Muscle of leg (tissue), 3 donors: ENCODE measurements at regions not wholly inside any gene's neighbourhood (a gene's known extent, or its start where the extent isn't known, plus 50 kb on each side); places are given as distances from the start of the nearest gene placed in this dataset.
"Not testable (repeated sequence)": the region's sequence is repeated elsewhere in the genome, so short reads cannot be mapped to it uniquely, and the experiment has no call there.

Source experiments
- DNase-seq: peaks from one replicate; pipeline ENCODE4 v3.0.0; 2013
- H3K27ac ChIP-seq: one replicate; pipeline ENCODE4 v1.5.1; 2013; ENCODE audit warnings: mild to moderate bottlenecking, low read length, control low read depth
- H3K27me3 ChIP-seq: one replicate; pipeline ENCODE4 v1.6.1; 2013; ENCODE audit warnings: low read length; ENCODE audit not compliant: control insufficient read depth, insufficient read depth
- H3K36me3 ChIP-seq: one replicate; pipeline ENCODE4 v1.6.1; 2013; ENCODE audit warnings: low read length; ENCODE audit not compliant: control insufficient read depth, insufficient read depth
- H3K4me1 ChIP-seq: one replicate; pipeline ENCODE4 v1.6.1; 2013; ENCODE audit warnings: low read length; ENCODE audit not compliant: control insufficient read depth, insufficient read depth
- H3K4me3 ChIP-seq: one replicate; pipeline ENCODE4 v1.5.1; 2013; ENCODE audit warnings: low read length, control low read depth
- H3K9me3 ChIP-seq: replicated peaks from 2 replicates; pipeline ENCODE4 v1.6.1; 2013; ENCODE audit warnings: low read depth, low read length; ENCODE audit not compliant: control insufficient read depth
- WGBS: methylation state at CpG from one replicate; pipeline ENCODE4 v1.1.5; 2013; ENCODE audit warnings: missing lambda C conversion rate; ENCODE audit not compliant: insufficient coverage; 5-methylcytosine and 5-hydroxymethylcytosine counted together

- WGBS: 92% methylated on average over 5 of the region's 6 CpGs
- Histone ChIP-seq H3K9me3 (no peaks in the 10 kb centered on the region), H3K4me1 (no peaks in the 10 kb centered on the region), H3K36me3 (no peaks in the 10 kb centered on the region), H3K27me3 (no peaks in the 10 kb centered on the region), H3K4me3 (no peak overlapping the region), H3K27ac (no peak overlapping the region)
- DNase-seq: no peak
Measured at GRCh38 chr15:87662575-87662974, 594.0 kb downstream of the NTRK3 start.

- H3K9me3 ChIP-seq: no peaks in the 10 kb centered on the region
- 41% methylated on average over 2 of the region's 3 CpGs for WGBS
- H3K27me3 ChIP-seq: no peaks in the 10 kb centered on the region
- no peaks in the 10 kb centered on the region for H3K4me1 ChIP-seq
- no peak overlapping the region for H3K4me3 ChIP-seq
- H3K27ac ChIP-seq: peak overlapping the region; percentile 40
- DNase-seq: peak; percentile 90
- no peaks in the 10 kb centered on the region for H3K36me3 ChIP-seq
Measured at GRCh38 chr15:87661454-87662355, 594.8 kb downstream of the NTRK3 start.

- H3K4me1 ChIP-seq: no peaks in the 10 kb centered on the region
- DNase-seq: peak; percentile 46
- H3K27me3 ChIP-seq: no peaks in the 10 kb centered on the region
- no peaks in the 10 kb centered on the region for H3K36me3 ChIP-seq
- WGBS: no CpG with 5 or more reads among the region's 2 CpGs
- H3K4me3 ChIP-seq: no peak overlapping the region
- H3K9me3 ChIP-seq: no peaks in the 10 kb centered on the region
- no peak overlapping the region for H3K27ac ChIP-seq
Measured at GRCh38 chr15:87660251-87661129, 596.0 kb downstream of the NTRK3 start.

GRCh38 chr15:87656372-87656771 is 600.2 kb downstream of the NTRK3 start:
- no peaks in the 10 kb centered on the region for H3K27me3 ChIP-seq
- H3K4me3 ChIP-seq: no peak overlapping the region
- H3K9me3 ChIP-seq: no peaks in the 10 kb centered on the region
- H3K36me3 ChIP-seq: no peaks in the 10 kb centered on the region
- no peak for DNase-seq
- no peaks in the 10 kb centered on the region for H3K4me1 ChIP-seq
- no peak overlapping the region for H3K27ac ChIP-seq
- no CpG with 5 or more reads among the region's 1 CpG for WGBS

- no CpG with 5 or more reads among the region's 1 CpG for WGBS
- H3K27me3 ChIP-seq: no peaks in the 10 kb centered on the region
- DNase-seq: no peak
Measured at GRCh38 chr15:87653646-87654045, 602.9 kb downstream of the NTRK3 start.

GRCh38 chr15:87649175-87649574 is 607.4 kb downstream of the NTRK3 start:
- Histone ChIP-seq H3K27me3 (no peaks in the 10 kb centered on the region), H3K4me3 (no peak overlapping the region), H3K27ac (no peak overlapping the region), H3K36me3 (no peaks in the 10 kb centered on the region), H3K9me3 (no peaks in the 10 kb centered on the region), H3K4me1 (no peaks in the 10 kb centered on the region)
- DNase-seq: no peak
- WGBS: 75% methylated on average over 2 of the region's 4 CpGs

More at GRCh38 chr15:87653646-87654045, 602.9 kb downstream of the NTRK3 start:
- no peak overlapping the region for H3K27ac ChIP-seq
- H3K4me3 ChIP-seq: no peak overlapping the region
- no peaks in the 10 kb centered on the region for H3K36me3 ChIP-seq
- no peaks in the 10 kb centered on the region for H3K4me1 ChIP-seq
- no peaks in the 10 kb centered on the region for H3K9me3 ChIP-seq

GRCh38 chr15:87648278-87648677 is 608.3 kb downstream of the NTRK3 start:
- Histone ChIP-seq H3K36me3 (no peaks in the 10 kb centered on the region), H3K9me3 (no peaks in the 10 kb centered on the region), H3K27ac (no peak overlapping the region), H3K27me3 (no peaks in the 10 kb centered on the region), H3K4me3 (no peak overlapping the region), H3K4me1 (no peaks in the 10 kb centered on the region)
- WGBS: no CpG with 5 or more reads among the region's 5 CpGs
- DNase-seq: peak; percentile 78

- Histone ChIP-seq H3K27me3 (no peaks in the 10 kb centered on the region), H3K27ac (no peak overlapping the region), H3K36me3 (no peaks in the 10 kb centered on the region), H3K9me3 (no peaks in the 10 kb centered on the region), H3K4me1 (no peaks in the 10 kb centered on the region), H3K4me3 (no peak overlapping the region)
- WGBS: 66% methylated on average over 4 of the region's 5 CpGs
- no peak for DNase-seq
Measured at GRCh38 chr15:87645723-87646122, 610.8 kb downstream of the NTRK3 start.

- H3K36me3 ChIP-seq, H3K27ac ChIP-seq, H3K9me3 ChIP-seq, H3K4me3 ChIP-seq, DNase-seq, H3K4me1 ChIP-seq, H3K27me3 ChIP-seq: not testable (repeated sequence)
- no CpG with 5 or more reads among the region's 3 CpGs for WGBS
Measured at GRCh38 chr15:87642997-87643396, 613.5 kb downstream of the NTRK3 start.

- H3K27ac ChIP-seq: no peak overlapping the region
- no peaks in the 10 kb centered on the region for H3K4me1 ChIP-seq
- H3K36me3 ChIP-seq: no peaks in the 10 kb centered on the region
- H3K27me3 ChIP-seq: no peaks in the 10 kb centered on the region
- H3K4me3 ChIP-seq: no peak overlapping the region
- no peaks in the 10 kb centered on the region for H3K9me3 ChIP-seq
- WGBS: 61% methylated on average over 2 of the region's 4 CpGs
- no peak for DNase-seq
Measured at GRCh38 chr15:87639305-87640011, 617.1 kb downstream of the NTRK3 start.
